Smooth muscle cell (in vitro differentiated cells): ENCODE measurements at regions not wholly inside any gene's neighbourhood (a gene's known extent, or its start where the extent isn't known, plus 50 kb on each side); places are given as distances from the start of the nearest gene placed in this dataset.

Experiments used
- DNase-seq: peaks from one replicate; lab custom pipeline; 2025; ENCODE audit not compliant: unreplicated experiment; lab: John Stamatoyannopoulos, UW
- H2AFZ ChIP-seq: fragments of 200-600 bp; sonication (generic); 2 replicates; pipeline ENCODE4 v1.6.0; 2016; ENCODE audit warnings: antibody characterized with exemption, low read depth, mild to moderate bottlenecking
- H3F3A ChIP-seq: fragments of 200-600 bp; sonication (generic); 2 replicates; pipeline ENCODE4 v1.6.0; 2017; ENCODE audit warnings: antibody characterized with exemption, low read depth
- H3K27ac ChIP-seq: fragments of 200-600 bp; sonication (generic); 2 replicates; pipeline ENCODE4 v1.5.1; 2016; ENCODE audit warnings: low read depth, mild to moderate bottlenecking
- H3K27me3 ChIP-seq: fragments of 200-600 bp; sonication (generic); 2 replicates; pipeline ENCODE4 v1.6.1; 2016; ENCODE audit warnings: low read depth, mild to moderate bottlenecking
- H3K36me3 ChIP-seq: fragments of 200-600 bp; sonication (generic); 2 replicates; pipeline ENCODE4 v1.5.1; 2016; ENCODE audit warnings: low read depth
- H3K4me1 ChIP-seq: fragments of 200-600 bp; sonication (generic); 2 replicates; pipeline ENCODE4 v1.5.1; 2016; ENCODE audit warnings: low read depth
- H3K4me2 ChIP-seq: fragments of 200-600 bp; sonication (generic); 2 replicates; pipeline ENCODE4 v1.6.0; 2016; ENCODE audit warnings: mild to moderate bottlenecking
- H3K4me3 ChIP-seq: fragments of 200-600 bp; sonication (generic); 2 replicates; pipeline ENCODE4 v1.5.1; 2016; ENCODE audit warnings: mild to moderate bottlenecking
- H3K79me2 ChIP-seq: fragments of 200-600 bp; sonication (generic); 2 replicates; pipeline ENCODE4 v1.6.0; 2016; ENCODE audit warnings: low read depth, mild to moderate bottlenecking
- H3K9ac ChIP-seq: fragments of 200-600 bp; sonication (generic); 2 replicates; pipeline ENCODE4 v1.6.0; 2016; ENCODE audit warnings: low read depth
- H3K9me3 ChIP-seq: fragments of 200-600 bp; sonication (generic); replicated peaks from 2 replicates; pipeline ENCODE4 v1.5.1; 2016; ENCODE audit warnings: low read depth
- H4K20me1 ChIP-seq: fragments of 200-600 bp; sonication (generic); 2 replicates; pipeline ENCODE4 v1.6.0; 2016; ENCODE audit warnings: low read depth
- whole genome bisulfite sequencing: methylation state at CpG from one replicate; pipeline ENCODE4 v1.1.7; 2016; ENCODE audit warnings: low lambda C conversion rate; 5-methylcytosine and 5-hydroxymethylcytosine counted together
- TF ChIP-seq, protein P1 (sequence below): fragments of 200-600 bp; sonication (generic); IDR thresholded peaks from 2 replicates; pipeline ENCODE4 v1.5.1; 2017; ENCODE audit warnings: borderline replicate concordance, mild to moderate bottlenecking, antibody characterized with exemption; ENCODE audit not compliant: insufficient read depth, poor library complexity, severe bottlenecking

GRCh38 chr13:74794147-74794546, 659.9 kb upstream of the KLF12 start:
- no peaks in the 10 kb centered on the region for H3K36me3 ChIP-seq
- 91% methylated on average over 5 of the region's 5 CpGs for WGBS
- DNase-seq, result no peak
- H3F3A ChIP-seq, result no peaks in the 10 kb centered on the region
- no peaks in the 10 kb centered on the region for H3K4me1 ChIP-seq
- H3K4me2 ChIP-seq, result no peak overlapping the region
- H2AFZ ChIP-seq, result no peak overlapping the region
- H3K27ac ChIP-seq, result no peak overlapping the region
- TF ChIP-seq, protein P1, sequence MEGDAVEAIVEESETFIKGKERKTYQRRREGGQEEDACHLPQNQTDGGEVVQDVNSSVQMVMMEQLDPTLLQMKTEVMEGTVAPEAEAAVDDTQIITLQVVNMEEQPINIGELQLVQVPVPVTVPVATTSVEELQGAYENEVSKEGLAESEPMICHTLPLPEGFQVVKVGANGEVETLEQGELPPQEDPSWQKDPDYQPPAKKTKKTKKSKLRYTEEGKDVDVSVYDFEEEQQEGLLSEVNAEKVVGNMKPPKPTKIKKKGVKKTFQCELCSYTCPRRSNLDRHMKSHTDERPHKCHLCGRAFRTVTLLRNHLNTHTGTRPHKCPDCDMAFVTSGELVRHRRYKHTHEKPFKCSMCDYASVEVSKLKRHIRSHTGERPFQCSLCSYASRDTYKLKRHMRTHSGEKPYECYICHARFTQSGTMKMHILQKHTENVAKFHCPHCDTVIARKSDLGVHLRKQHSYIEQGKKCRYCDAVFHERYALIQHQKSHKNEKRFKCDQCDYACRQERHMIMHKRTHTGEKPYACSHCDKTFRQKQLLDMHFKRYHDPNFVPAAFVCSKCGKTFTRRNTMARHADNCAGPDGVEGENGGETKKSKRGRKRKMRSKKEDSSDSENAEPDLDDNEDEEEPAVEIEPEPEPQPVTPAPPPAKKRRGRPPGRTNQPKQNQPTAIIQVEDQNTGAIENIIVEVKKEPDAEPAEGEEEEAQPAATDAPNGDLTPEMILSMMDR, result no peak
- H3K9me3 ChIP-seq, result no peaks in the 10 kb centered on the region
- no peak overlapping the region for H3K4me3 ChIP-seq
- H3K79me2 ChIP-seq, result no peaks in the 10 kb centered on the region
- no peak overlapping the region for H3K9ac ChIP-seq
- no peaks in the 10 kb centered on the region for H4K20me1 ChIP-seq
- H3K27me3 ChIP-seq, result no peaks in the 10 kb centered on the region

GRCh38 chr13:74784959-74785358, 650.8 kb upstream of the KLF12 start:
- no peaks in the 10 kb centered on the region for H3K9me3 ChIP-seq
- no peak for DNase-seq
- H3F3A ChIP-seq, result no peaks in the 10 kb centered on the region
- H3K4me1 ChIP-seq, result no peaks in the 10 kb centered on the region
- no peaks in the 10 kb centered on the region for H3K27me3 ChIP-seq
- no peak overlapping the region for H3K9ac ChIP-seq
- no peaks in the 10 kb centered on the region for H3K36me3 ChIP-seq
- TF ChIP-seq, protein P1, result no peak
- H2AFZ ChIP-seq, result peak overlapping the region; percentile 20
- H4K20me1 ChIP-seq, result no peaks in the 10 kb centered on the region
- H3K79me2 ChIP-seq, result no peaks in the 10 kb centered on the region
- 43% methylated on average over 3 of the region's 3 CpGs for WGBS
- no peak overlapping the region for H3K4me3 ChIP-seq
- H3K4me2 ChIP-seq, result no peak overlapping the region
- no peak overlapping the region for H3K27ac ChIP-seq

DNA sequence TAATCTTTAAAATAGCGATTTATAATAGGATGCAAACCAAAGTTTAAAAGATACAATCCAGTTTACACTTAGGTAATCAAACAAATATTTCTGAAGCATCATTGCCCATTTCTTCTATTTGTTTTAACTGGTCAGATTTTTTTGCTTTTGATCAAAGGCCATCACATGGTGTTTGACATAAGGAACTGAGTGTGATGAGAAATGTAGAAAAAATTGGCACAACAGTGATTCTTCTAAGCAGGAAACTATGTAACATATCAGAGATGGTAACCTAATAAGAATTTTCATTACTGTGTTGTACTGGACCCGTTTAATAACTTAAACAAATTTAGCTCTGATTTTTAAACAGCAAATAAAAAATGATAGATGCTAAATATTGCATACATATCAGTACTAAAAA, 644.7 kb upstream of the KLF12 start:
- Histone ChIP-seq H3K4me3 (no peak overlapping the region), H3K9me3 (no peaks in the 10 kb centered on the region), H3K4me2 (no peak overlapping the region), H3F3A (no peaks in the 10 kb centered on the region), H3K4me1 (no peaks in the 10 kb centered on the region), H3K36me3 (no peaks in the 10 kb centered on the region), H3K9ac (no peak overlapping the region), H3K27me3 (no peaks in the 10 kb centered on the region), H4K20me1 (no peaks in the 10 kb centered on the region), H3K79me2 (no peaks in the 10 kb centered on the region), H3K27ac (no peak overlapping the region), H2AFZ (no peak overlapping the region)
- DNase-seq, result no peak
- WGBS, result 81% methylated on average over 2 of the region's 2 CpGs
- TF ChIP-seq, protein P1, result no peak

- Histone ChIP-seq H3K36me3 (no peaks in the 10 kb centered on the region), H4K20me1 (no peaks in the 10 kb centered on the region), H3K79me2 (no peaks in the 10 kb centered on the region), H3K27me3 (no peaks in the 10 kb centered on the region), H3K4me2 (no peak overlapping the region), H2AFZ (no peak overlapping the region), H3K9ac (no peak overlapping the region), H3K4me1 (no peaks in the 10 kb centered on the region), H3K4me3 (no peak overlapping the region), H3K9me3 (no peaks in the 10 kb centered on the region), H3F3A (no peaks in the 10 kb centered on the region), H3K27ac (no peak overlapping the region)
- WGBS, result 92% methylated on average over 4 of the region's 4 CpGs
- TF ChIP-seq, protein P1, result no peak
- no peak for DNase-seq
These were observed 643.9 kb upstream of the KLF12 start for GRCh38 chr13:74778087-74778486.
